ENCODE measurements at regions not wholly inside any gene's neighbourhood (a gene's known extent, or its start where the extent isn't known, plus 50 kb on each side); places are given as distances from the start of the nearest gene placed in this dataset.
A peak's percentile ranks its signal among the peaks of the same experiment; 100 is the strongest.
"Not testable (repeated sequence)": the region's sequence is repeated elsewhere in the genome, so short reads cannot be mapped to it uniquely, and the experiment has no call there.

DNA sequence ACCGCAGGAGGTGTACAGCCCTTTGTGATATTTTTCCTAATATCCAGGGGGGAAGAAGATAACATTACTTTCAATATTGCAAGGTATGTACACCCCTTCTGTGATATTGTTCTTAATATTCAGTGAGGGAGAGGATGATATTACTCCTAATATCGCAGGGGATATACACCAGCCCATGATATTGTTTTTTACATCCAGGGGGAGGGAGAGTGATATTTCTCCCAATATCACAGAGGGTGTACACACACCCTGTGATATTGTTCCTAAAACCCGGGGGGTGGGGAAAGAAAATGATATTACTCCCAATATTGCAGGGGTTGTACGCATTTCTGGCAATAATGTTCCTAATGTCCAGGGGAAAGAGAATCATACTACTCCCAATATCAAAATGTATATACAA lies 58.0 kb upstream of the SLC25A48 start:
- intact Hi-C loops (cut with DNase I): no loop called here
- ATAC-seq (ENCODE audit: poor library complexity) (no peak), DNase-seq (no peak)

DNA sequence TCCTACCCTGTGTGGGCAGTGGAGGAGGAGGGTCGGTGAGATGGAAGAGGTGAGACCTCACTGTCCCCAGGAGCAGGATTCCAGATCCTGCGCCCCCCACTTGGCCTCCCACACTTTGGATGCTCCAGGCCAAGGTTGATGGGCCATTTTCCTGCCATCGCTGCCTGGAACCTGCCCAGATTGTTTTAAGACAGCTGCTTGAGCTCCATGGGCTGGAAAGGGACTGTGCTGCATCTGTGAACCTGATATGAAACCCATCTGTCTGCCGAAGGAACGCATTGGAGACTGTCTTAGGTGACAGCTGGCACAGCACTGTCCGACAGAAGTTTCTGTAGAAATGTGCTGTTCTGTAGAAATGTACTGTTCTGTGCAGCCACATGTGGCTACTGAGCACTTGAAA lies 72.7 kb upstream of the SLC25A48 start:
- intact Hi-C loops (cut with DNase I): no loop called here
- ATAC-seq (ENCODE audit: poor library complexity) (no peak), DNase-seq (no peak)

DNA sequence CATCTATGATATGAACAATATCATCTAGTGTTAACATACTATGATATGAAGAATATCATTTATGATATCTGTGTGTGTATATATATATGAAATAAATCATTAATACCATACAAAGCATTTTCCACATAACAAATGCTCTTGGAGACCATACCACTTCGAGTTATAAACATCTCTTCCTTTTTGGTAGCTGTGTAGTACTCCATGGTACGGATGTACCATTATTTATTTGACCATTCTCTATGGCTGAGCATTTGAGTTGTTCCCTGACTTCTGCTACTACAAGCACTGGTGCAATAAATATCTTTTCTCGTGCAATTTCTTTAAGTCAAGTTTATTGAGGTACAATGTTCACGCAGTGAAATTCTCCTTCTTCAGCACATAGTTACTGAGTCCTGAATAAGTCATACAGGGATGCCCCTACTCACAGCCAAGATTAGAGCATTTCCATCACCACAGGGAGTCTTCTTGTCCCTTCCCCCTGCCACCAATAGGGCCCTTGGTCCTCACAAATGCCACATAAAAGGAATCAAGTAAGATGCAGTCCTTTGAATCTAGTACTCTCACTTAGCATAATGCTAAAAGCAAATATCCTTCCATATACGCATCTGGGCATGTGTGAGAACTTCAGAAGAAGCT lies 75.2 kb upstream of the SLC25A48 start:
- intact Hi-C loops (cut with DNase I): no loop called here
- no peak for ATAC-seq (ENCODE audit: poor library complexity)
- DNase-seq: no peak

DNA sequence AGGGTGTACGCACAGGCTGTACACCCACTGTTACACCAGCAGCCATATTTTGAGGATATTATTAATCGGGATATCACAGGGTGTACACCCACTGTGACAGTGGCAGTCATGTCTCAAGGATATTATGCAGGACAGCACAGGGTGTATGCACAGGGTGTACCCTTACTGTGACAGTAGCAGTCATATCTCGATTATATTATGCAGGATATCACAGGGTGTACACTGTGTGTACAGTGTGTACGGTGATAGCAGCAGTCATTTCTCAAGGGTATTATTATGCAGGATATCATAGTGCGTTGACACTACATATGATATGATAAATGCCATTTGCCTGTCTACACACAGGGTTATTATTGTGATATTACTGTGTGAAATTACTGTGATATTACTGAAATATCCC lies 80.5 kb upstream of the SLC25A48 start:
- DNase-seq: no peak
- no peak for ATAC-seq (ENCODE audit: poor library complexity)
- intact Hi-C loops (cut with DNase I): no loop called here

DNA sequence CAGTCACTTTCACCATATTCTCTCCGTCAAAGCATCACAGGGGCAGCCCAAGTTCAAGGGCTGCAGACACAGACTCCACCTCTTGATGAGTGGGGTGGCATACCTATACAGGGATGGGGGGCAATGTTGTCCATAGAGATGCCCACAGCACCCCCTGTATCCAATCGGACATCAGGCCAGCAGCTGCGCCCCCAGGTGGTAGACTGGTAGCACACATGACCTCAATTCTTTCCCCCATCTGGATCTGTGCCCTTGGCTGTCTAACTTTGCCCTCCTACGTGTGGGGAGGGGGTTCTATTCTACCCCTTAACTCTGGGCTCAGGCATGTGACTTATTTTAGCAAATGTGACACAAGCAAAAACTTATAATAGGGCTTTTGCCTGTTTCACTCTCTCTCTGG lies 84.0 kb upstream of the SLC25A48 start:
- intact Hi-C loops (cut with DNase I): no loop called here
- no peak for DNase-seq
- ATAC-seq (ENCODE audit: poor library complexity): no peak

DNA sequence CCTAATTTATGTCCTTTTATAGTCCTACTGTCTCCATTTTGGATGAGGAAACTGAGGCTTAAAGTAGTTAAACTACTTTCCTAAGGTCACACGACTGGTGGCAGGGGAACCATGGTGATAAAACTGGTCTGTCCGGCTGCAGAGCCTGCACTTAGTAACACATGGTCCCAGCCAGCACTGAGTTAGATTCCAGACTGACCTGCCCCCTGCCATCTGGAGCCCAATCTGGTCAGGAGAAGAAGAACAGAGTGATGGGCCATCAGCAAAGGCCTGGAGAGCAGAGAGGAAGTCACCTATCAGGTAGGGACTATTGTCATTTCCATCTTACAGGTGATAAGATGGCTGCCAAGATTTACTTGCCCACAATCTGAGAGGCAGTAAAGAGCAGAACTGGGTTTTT lies 86.6 kb upstream of the SLC25A48 start:
- no peak for DNase-seq
- no peak for ATAC-seq (ENCODE audit: poor library complexity)
- intact Hi-C loops (cut with DNase I): no loop called here

DNA sequence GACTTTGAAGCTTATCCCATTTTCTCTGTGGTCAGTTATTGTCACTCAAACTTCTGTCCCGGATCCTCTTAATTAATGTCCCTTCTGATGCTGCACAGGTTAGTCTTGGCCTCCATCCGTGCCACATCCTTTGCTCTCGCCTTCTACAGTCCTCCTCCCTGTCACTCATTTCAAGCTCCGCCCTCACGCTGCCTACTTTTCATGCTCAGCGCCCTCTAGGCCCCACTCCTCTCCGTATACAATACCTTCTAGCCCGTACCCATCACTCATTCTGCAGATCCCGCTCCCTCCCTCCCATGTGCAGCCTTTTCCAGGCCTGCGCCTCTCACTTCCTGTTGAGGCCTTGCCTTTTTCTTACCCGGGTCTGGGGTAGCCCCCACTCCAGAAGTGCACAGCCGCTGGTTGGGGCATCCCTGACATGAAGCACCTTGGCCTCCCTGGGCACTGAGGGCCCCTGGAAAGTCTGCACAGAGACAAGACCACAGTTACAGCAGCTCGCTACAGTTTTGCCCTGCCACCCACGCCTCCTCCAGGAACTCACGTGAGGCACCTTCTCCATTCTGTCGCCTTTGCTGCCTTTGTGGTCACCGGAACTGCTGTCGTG lies 88.5 kb upstream of the SLC25A48 start:
- DNase-seq (no peak), ATAC-seq (ENCODE audit: poor library complexity) (no peak)
- intact Hi-C loops (cut with DNase I): no loop called here

DNA sequence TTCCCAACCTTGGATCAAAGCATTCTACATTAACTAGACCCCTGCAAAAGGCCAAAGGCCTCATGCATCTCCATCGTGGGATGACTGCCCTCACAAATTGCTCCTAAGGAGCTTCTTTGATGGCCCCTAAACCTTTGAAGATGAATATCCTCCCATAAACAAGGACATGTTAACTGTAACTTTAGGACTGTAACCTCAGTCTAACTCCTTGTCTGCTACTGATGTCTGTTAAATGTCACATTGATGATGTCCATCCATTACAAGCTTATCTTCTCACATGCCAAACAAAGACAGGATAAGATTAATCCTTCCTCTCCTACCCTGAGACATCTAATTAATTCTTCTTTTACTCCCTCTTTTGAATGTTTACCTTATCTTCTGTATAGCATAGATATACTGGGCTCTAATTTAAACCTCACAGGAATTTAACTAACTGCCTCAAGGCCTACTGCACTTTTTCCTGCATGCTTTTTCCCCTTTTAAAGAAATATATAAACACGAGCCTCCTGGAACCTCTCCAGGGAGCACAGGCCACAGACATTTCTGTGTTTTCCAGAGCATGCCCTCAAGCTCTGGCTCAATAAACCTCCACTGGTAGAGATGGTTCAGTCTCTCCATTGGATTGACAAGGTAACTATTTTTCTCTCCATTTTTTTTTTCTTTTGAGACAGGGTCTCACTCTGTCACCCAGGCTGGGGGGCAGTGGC lies 90.6 kb upstream of the SLC25A48 start:
- intact Hi-C loops (cut with DNase I): no loop called here

DNA sequence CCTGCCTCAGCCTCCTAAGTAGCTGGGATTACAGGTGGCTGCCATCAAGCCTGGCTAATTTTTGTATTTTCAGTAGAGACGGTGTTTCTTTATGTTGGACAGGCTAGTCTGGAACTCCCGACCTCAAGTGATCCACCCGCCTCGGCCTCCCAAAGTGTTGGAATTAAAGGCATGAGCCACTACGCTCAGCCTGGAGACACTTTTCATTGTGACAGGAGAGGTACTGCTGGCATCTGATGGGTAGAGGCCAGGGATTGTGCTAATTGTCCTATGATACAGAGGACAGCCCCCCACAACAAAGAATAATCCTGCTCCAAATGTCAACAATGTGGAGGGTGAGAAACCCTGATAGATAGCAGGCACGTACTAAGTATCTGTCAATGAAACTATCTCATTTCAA lies 91.3 kb upstream of the SLC25A48 start:
- DNase-seq: no peak
- intact Hi-C loops (cut with DNase I): no loop called here
- no peak for ATAC-seq (ENCODE audit: poor library complexity)

More for the DNA sequence above, 90.6 kb upstream of the SLC25A48 start:
- DNase-seq (no peak), ATAC-seq (ENCODE audit: poor library complexity) (no peak)

DNA sequence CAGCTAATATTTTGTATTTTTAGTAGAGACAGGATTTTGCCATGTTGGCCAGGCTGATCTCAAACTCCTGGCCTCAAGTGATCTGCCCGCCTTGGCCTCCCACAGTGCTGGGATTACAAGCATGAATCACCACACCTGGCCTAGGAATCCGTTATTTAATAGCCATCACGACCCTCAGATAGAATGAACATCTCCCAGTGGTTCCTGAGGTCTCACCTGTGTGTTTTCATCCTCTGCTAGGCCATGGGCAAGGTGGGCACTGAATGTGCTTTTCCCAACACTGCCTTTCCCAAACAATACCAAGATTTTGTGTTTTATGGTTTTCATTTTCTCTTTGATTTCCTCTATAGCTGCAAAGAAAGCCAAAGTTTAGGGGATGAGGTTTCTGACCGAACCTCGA lies 92.2 kb upstream of the SLC25A48 start:
- intact Hi-C loops (cut with DNase I); DNase-seq; ATAC-seq (ENCODE audit: poor library complexity): not testable (repeated sequence)

DNA sequence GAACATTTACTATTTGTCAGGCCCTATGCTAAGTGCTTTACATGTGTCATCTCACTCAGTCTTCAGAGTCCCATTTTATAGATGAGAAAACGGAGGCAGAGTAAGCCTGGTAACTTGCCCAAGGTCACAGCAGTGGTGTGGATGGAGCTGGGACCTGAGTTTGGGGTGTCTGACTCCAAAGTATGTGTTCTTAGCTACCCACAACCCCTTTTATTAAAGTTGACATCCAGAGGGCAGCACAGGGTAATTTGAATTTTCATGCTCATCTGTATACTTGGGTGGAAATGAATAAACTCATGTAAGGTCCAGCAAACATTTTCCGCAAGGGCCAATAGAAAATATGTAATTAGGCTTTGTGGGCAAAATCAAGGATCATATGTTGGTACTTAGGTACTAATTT lies 93.4 kb upstream of the SLC25A48 start:
- intact Hi-C loops (cut with DNase I): no loop called here
- no peak for DNase-seq
- ATAC-seq (ENCODE audit: poor library complexity): no peak

DNA sequence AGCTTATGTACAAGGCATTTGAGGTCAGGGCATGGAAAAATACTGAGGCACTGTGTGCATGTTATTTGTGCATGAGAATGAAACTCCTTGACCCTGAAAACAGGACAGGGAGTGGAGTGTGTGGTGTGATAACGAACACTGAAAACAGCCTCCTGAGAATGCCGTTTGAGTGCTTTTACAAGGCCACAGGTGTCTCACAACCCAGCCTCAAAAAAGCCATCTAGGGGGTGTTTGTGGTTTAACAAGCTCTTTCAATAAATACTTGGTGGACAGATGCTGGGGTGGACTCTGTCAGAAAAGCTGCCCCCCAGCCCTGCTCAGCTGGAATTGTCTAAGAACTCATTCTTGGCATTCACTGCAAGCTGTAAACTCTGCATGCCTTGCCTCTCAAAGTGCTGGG lies 94.0 kb upstream of the SLC25A48 start:
- ATAC-seq (ENCODE audit: poor library complexity) (no peak), DNase-seq (no peak)
- intact Hi-C loops (cut with DNase I): no loop called here

DNA sequence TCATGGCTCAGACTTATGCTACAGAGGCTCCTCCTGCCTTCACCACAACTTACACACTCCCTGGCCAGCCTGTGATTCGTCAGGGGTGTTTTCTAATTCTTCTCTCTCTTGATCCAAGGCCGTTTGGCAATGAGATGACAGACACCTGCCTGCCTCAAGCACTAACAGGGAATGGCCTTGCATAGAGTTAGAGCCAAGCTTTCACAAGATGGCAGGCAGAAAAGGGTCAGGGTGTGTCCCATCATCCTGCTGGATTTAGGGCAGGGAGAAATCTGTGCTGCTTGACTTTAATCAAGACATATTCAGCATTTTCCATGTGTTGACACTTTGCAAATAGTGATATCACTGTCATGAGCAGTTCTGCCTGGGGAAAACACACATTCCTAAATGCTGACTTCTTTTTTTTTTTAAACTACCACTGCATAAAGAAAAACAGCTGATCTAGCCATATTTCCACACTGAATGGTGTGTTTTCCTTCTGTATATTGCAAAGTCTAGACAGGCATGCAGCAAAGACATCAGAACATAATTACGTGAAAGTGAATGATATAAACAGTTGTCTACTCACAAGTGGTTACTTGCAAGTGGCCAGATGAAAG lies 95.0 kb upstream of the SLC25A48 start:
- DNase-seq (no peak), ATAC-seq (ENCODE audit: poor library complexity) (peak; percentile 34)
- intact Hi-C loops (cut with DNase I): no loop called here

DNA sequence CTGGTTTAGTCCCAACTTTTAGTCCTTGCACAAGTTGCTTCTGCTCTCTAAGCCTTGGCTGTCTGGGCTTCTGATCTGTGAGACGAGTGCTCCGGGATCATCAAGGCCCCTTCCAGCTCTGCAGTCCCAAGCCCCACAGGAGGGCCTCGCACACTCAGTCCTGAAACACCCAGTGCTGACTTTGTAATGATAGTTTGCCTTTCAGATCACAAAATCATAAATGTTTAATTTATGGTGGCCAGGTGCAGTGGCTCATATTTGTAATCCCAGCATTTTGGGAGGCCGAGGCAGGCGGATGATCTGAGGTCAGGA lies 95.9 kb upstream of the SLC25A48 start:
- intact Hi-C loops (cut with DNase I): no loop called here
- ATAC-seq (ENCODE audit: poor library complexity) (no peak), DNase-seq (no peak)

DNA sequence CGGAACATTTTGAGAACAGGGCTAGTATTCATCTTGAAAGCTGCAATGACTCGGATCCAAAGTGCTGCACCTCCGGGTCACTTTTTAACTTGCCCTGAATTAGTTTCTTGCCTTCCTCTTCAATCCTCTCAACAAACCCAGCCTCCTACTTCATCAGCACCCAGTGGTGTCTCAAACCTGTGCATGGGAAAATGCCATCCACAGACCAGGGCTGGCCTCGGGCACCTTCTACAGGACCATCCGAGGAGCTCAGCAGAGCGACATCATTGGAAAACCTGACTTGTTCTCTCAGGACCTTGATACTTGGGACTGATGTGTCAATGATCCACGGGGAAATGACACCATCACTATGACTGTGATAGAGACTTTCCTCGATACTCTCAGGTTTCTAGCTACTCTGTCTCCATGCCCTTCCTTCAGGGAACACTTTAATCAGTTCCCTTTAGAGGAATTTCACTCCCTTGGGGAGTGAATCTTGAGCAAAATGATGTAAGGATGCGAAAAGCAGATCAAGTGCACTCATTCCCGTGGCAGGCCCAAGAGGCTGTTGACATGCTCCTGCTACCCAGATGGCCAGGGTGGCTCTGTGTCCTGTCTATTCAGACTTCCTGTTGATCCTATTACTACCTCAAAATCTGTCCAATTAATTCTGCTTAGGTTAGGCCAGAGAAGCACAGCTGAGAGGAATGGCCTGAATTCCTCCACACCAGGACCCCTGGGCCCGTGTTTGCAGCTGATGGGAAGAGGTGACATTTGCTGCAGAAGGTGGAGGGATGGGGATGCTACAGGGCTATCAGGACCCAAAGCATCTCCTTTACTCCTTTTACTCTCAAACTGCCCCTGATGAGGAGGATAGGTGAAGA lies 96.5 kb upstream of the SLC25A48 start:
- intact Hi-C loops (cut with DNase I): no loop called here
- no peak for ATAC-seq (ENCODE audit: poor library complexity)

DNA sequence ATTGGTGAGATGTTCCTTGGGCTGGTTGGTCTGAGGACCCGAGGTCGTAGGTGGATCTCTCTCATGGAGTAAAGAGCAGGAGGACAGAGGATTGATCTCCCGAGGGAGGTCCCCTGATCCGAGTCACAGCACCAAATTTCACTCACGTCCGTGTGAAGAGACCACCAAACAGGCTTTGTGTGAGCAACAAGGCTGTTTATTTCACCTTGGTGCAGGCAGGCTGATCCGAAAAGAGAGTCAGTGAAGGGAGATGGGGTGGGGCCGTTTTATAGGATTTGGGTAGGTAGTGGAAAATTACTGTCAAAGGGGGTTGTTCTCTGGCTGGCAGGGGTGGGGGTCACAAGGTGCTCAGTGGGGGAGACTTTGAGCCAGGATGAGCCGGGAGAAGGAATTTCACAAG lies 97.5 kb upstream of the SLC25A48 start:
- intact Hi-C loops (cut with DNase I); ATAC-seq (ENCODE audit: poor library complexity); DNase-seq: not testable (repeated sequence)

More for the DNA sequence above, 96.5 kb upstream of the SLC25A48 start:
- no peak for DNase-seq

DNA sequence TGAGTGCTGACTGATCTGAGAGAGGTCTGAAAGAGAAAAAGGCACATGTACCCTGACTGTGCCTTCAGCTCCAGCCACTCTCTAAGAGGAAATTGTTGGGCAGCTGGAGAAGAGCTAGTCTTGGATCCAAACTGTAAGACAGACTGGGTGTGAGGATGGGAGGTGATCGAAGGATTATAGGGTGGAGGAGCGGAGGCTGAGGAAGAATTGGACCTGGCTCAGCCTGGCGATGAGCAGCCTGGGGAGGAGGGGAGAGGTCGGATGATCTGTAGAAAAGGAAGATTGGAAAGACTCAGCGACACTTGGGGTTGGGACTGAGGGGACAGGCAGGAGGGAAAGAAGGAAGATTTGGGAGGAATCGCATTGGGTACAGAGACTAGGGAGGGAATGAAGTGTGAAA lies 98.6 kb upstream of the SLC25A48 start:
- intact Hi-C loops (cut with DNase I): no loop called here
- DNase-seq (no peak), ATAC-seq (ENCODE audit: poor library complexity) (no peak)

DNA sequence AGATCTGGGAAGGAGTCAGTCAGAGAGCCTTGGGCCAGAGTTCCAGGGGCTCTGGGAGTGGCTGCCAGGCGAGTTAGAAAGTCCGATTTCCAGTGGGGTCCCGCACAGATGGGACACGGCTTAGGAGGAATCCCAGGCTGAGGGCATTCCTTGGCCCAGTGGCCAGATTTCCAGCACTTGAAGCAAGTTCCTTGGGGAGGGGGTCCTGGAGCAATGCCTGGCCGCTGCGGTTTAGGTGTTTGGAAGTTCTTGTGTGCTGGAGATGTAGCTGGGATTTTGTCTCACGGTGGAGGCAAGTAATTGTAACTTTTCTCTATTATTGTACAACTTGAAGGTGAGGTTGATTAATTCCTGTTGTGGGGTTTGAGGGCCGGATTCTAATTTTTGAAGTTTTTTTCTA lies 99.5 kb upstream of the SLC25A48 start:
- intact Hi-C loops (cut with DNase I); ATAC-seq (ENCODE audit: poor library complexity); DNase-seq: not testable (repeated sequence)

DNA sequence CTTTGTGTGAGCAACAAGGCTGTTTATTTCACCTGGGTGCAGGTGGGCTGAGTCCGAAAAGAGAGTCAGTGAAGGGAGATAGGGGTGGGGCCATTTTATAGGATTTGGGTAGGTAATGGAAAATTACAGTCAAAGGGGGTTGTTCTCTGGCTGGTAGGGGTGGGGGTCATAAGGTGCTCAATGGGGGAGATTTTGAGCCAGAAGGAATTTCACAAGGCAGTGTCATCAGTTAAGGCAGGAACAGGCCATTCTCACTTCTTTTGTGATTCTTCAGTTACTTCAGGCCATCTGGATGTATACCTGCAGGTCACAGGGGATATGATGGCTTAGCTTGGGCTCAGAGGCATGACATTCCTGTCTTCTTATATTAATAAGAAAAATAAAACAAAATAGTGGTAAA lies 103.4 kb upstream of the SLC25A48 start:
- DNase-seq; intact Hi-C loops (cut with DNase I); ATAC-seq (ENCODE audit: poor library complexity): not testable (repeated sequence)
